Embryonic facial prominence (tissue), 1 donor: ENCODE measurements at regions not wholly inside any gene's neighbourhood (a gene's known extent, or its start where the extent isn't known, plus 50 kb on each side); places are given as distances from the start of the nearest gene placed in this dataset.
A peak's percentile ranks its signal among the peaks of the same experiment; 100 is the strongest.

Source experiments
- DNase-seq: peaks from one replicate; pipeline ENCODE4 v3.0.0-alpha.2; 2016; ENCODE audit errors: extremely low spot score

- DNase-seq = no peak
Measured at GRCh38 chr5:143870362-143870761, 58.4 kb downstream of the HMHB1 start.

GRCh38 chr5:143870871-143871632, 59.1 kb downstream of the HMHB1 start:
- DNase-seq = no peak

GRCh38 chr5:143871672-143872071, 59.7 kb downstream of the HMHB1 start:
- no peak for DNase-seq

GRCh38 chr5:143874312-143874711, 62.4 kb downstream of the HMHB1 start:
- no peak for DNase-seq

- no peak for DNase-seq
Measured at GRCh38 chr5:143877196-143877595, 65.2 kb downstream of the HMHB1 start.

- DNase-seq = no peak
Measured at GRCh38 chr5:143878430-143878829, 66.5 kb downstream of the HMHB1 start.

GRCh38 chr5:143879646-143880045, 67.7 kb downstream of the HMHB1 start:
- DNase-seq = no peak

- no peak for DNase-seq
Measured at GRCh38 chr5:143880178-143880577, 68.2 kb downstream of the HMHB1 start.

- no peak for DNase-seq
Measured at GRCh38 chr5:143882520-143882919, 70.6 kb downstream of the HMHB1 start.

GRCh38 chr5:143886096-143886495, 74.1 kb downstream of the HMHB1 start:
- DNase-seq = no peak

- DNase-seq = peak; percentile 62
Measured at GRCh38 chr5:143886651-143887638, 75.0 kb downstream of the HMHB1 start.

- DNase-seq = no peak
Measured at GRCh38 chr5:143887903-143888665, 76.1 kb downstream of the HMHB1 start.

- no peak for DNase-seq
Measured at GRCh38 chr5:143888912-143889311, 77.0 kb downstream of the HMHB1 start.

GRCh38 chr5:143889986-143890385, 78.0 kb downstream of the HMHB1 start:
- peak; percentile 34 for DNase-seq

- no peak for DNase-seq
Measured at GRCh38 chr5:143890487-143890886, 78.5 kb downstream of the HMHB1 start.

- no peak for DNase-seq
Measured at GRCh38 chr5:143892271-143892670, 80.3 kb downstream of the HMHB1 start.

- no peak for DNase-seq
Measured at GRCh38 chr5:143892908-143893307, 80.9 kb downstream of the HMHB1 start.

GRCh38 chr5:143893638-143894037, 81.7 kb downstream of the HMHB1 start:
- DNase-seq = no peak

GRCh38 chr5:143896516-143896915, 84.6 kb downstream of the HMHB1 start:
- no peak for DNase-seq

- no peak for DNase-seq
Measured at GRCh38 chr5:143896966-143897365, 85.0 kb downstream of the HMHB1 start.

- DNase-seq = no peak
Measured at GRCh38 chr5:143898381-143898780, 86.4 kb downstream of the HMHB1 start.
